ENCODE measurements at regions not wholly inside any gene's neighbourhood (a gene's known extent, or its start where the extent isn't known, plus 50 kb on each side); places are given as distances from the start of the nearest gene placed in this dataset.

GRCh38 chr12:123075646-123076171 is 75.2 kb downstream of the PITPNM2 start:
- no peak for DNase-seq (ENCODE audit: low read depth, low spot score)
- dilution Hi-C loops (cut with MboI; ENCODE audit: extremely low pct_ligation_motif_present, low sequenced_read_pairs) (no loop called here), intact Hi-C loops (cut with micrococcal nuclease) (no loop called here)
- H3K9ac ChIP-seq (replicated peaks; ENCODE audit: extremely low read depth, insufficient read depth, low read length) = no peak overlapping the region
- peaks cover 12% of the 10 kb centered on the region for H3K4me1 ChIP-seq (ENCODE audit: control insufficient read depth, extremely low read depth, insufficient read depth, low read length)
- no peaks in the 10 kb centered on the region for H3K36me3 ChIP-seq (ENCODE audit: control insufficient read depth in 2 of 2, extremely low read depth in 1 of 2, insufficient read depth in 2 of 2, low read length in 2 of 2)
- H2AFZ ChIP-seq (ENCODE audit: low read depth, low read length) = no peak overlapping the region
- TF ChIP-seq POLR2A (IDR thresholded peaks at IDR 0.05; ENCODE audit: low read depth, low read length) (no peak), JUN (IDR thresholded peaks at IDR 0.05; ENCODE audit: borderline replicate concordance, insufficient read depth, insufficient read length, low read depth) (no peak), POLR2AphosphoS5 (IDR thresholded peaks at IDR 0.05; ENCODE audit: insufficient read depth, low read depth, low read length) (no peak), MYC (IDR thresholded peaks at IDR 0.05; ENCODE audit: low read depth, low read length) (no peak), CTCF (IDR thresholded peaks at IDR 0.05; ENCODE audit: extremely low read depth in 1 of 2, insufficient read depth in 1 of 2, low read depth in 1 of 2, low read length in 2 of 2) (no peak), MAX (IDR thresholded peaks at IDR 0.05; ENCODE audit: insufficient read depth, insufficient read length) (no peak)
- POLR2A ChIA-PET = no interaction called here
- no TSS peak for BruUV-seq (replicated peaks)
- CTCF ChIA-PET = interaction anchor here (0.9 to 1.2 kb wide), 3 partner anchors 13 to 163 kb away, joined by 3 read pairs; no protein-coding TSS in a partner anchor
- no peak for FAIRE-seq
- no peaks in the 10 kb centered on the region for H3K27me3 ChIP-seq (ENCODE audit: control insufficient read depth in 2 of 2, insufficient read depth in 2 of 2, low read length in 2 of 2)
- no peaks in the 10 kb centered on the region for H3K9me1 ChIP-seq (replicated peaks; ENCODE audit: control insufficient read depth, extremely low read depth, insufficient read depth, low read length)
- H3K79me2 ChIP-seq (ENCODE audit: control insufficient read depth, insufficient read depth, low read length) = no peaks in the 10 kb centered on the region
- H4K20me1 ChIP-seq (replicated peaks; ENCODE audit: control insufficient read depth, extremely low read depth, insufficient read depth, low read length) = no peaks in the 10 kb centered on the region
- H3K4me2 ChIP-seq (ENCODE audit: insufficient read depth, low read length) = no peak overlapping the region
- no peaks in the 10 kb centered on the region for H3K9me3 ChIP-seq (replicated peaks; ENCODE audit: control insufficient read depth, insufficient read depth, low read length)
- no peak overlapping the region for H3K4me3 ChIP-seq (replicated peaks in 1 of 3; ENCODE audit: insufficient read depth in 1 of 3, low read depth in 1 of 3, low read length in 3 of 3)
- no peak overlapping the region for H3K27ac ChIP-seq (ENCODE audit: insufficient read depth, low read depth, low read length)

All from endothelial cell of umbilical vein (primary cell).